Mesendoderm (in vitro differentiated cells): ENCODE measurements at regions not wholly inside any gene's neighbourhood (a gene's known extent, or its start where the extent isn't known, plus 50 kb on each side); places are given as distances from the start of the nearest gene placed in this dataset.

Source experiments
- DNase-seq: peaks from one replicate; pipeline ENCODE4 v3.0.0; 2013
- H2AK5ac ChIP-seq: 2 replicates; pipeline ENCODE4 v1.6.1; 2013; ENCODE audit warnings: low read length, inconsistent platforms
- H2BK120ac ChIP-seq: 2 replicates; pipeline ENCODE4 v1.6.1; 2013; ENCODE audit warnings: low read depth, mild to moderate bottlenecking, low read length, moderate library complexity, mixed read lengths
- H2BK15ac ChIP-seq: replicated peaks from 2 replicates; pipeline ENCODE4 v1.6.1; 2013; ENCODE audit warnings: low read depth, mild to moderate bottlenecking, moderate library complexity
- H2BK5ac ChIP-seq: 2 replicates; pipeline ENCODE4 v1.6.1; 2013; ENCODE audit warnings: low read length, inconsistent platforms
- H3K18ac ChIP-seq: 2 replicates; pipeline ENCODE4 v1.6.1; 2013; ENCODE audit warnings: mild to moderate bottlenecking, low read length, mixed read lengths
- H3K23ac ChIP-seq: one replicate; pipeline ENCODE4 v1.6.1; 2013; ENCODE audit warnings: low read length
- H3K27ac ChIP-seq: 2 replicates; pipeline ENCODE4 v1.5.1; 2013; ENCODE audit warnings: low read depth, mild to moderate bottlenecking, inconsistent platforms, low read length, moderate library complexity
- H3K27me3 ChIP-seq: 2 replicates; pipeline ENCODE4 v1.6.1; 2013; ENCODE audit warnings: low read length, control low read depth, mild to moderate bottlenecking, inconsistent platforms; ENCODE audit not compliant: insufficient read depth, poor library complexity
- H3K36me3 ChIP-seq: 2 replicates; pipeline ENCODE4 v1.6.1; 2013; ENCODE audit warnings: low read length, inconsistent platforms; ENCODE audit not compliant: control insufficient read depth, insufficient read depth
- H3K4ac ChIP-seq: one replicate; pipeline ENCODE4 v1.6.1; 2013; ENCODE audit warnings: low read depth, mild to moderate bottlenecking, low read length, moderate library complexity
- H3K4me1 ChIP-seq: 2 replicates; pipeline ENCODE4 v1.6.1; 2013; ENCODE audit warnings: low read depth, low read length, inconsistent platforms; ENCODE audit not compliant: control insufficient read depth
- H3K4me2 ChIP-seq: 2 replicates; pipeline ENCODE4 v1.6.1; 2013; ENCODE audit warnings: low read length
- H3K4me3 ChIP-seq: 2 replicates; pipeline ENCODE4 v1.5.1; 2013; ENCODE audit warnings: mild to moderate bottlenecking, low read length
- H3K56ac ChIP-seq: one replicate; pipeline ENCODE4 v1.6.1; 2013; ENCODE audit warnings: low read length
- H3K79me1 ChIP-seq: 2 replicates; pipeline ENCODE4 v1.6.1; 2013; ENCODE audit warnings: low read length, inconsistent platforms
- H3K79me2 ChIP-seq: 2 replicates; pipeline ENCODE4 v1.6.1; 2013; ENCODE audit warnings: mild to moderate bottlenecking, low read length; ENCODE audit not compliant: control insufficient read depth, insufficient read depth
- H3K9ac ChIP-seq: 2 replicates; pipeline ENCODE4 v1.6.1; 2013; ENCODE audit warnings: low read length, inconsistent platforms
- H4K5ac ChIP-seq: one replicate; pipeline ENCODE4 v1.6.1; 2013; ENCODE audit warnings: low read length
- H4K8ac ChIP-seq: one replicate; pipeline ENCODE4 v1.6.1; 2013; ENCODE audit warnings: low read depth, mild to moderate bottlenecking, control low read depth, low read length, moderate library complexity
- WGBS: extraction: QIAGEN DNeasy Blood & Tissue Kit; methylation state at CpG from one replicate; pipeline ENCODE4 v1.1.7; 2013; ENCODE audit warnings: low lambda C conversion rate, missing lambda C conversion rate; ENCODE audit not compliant: insufficient coverage; ENCODE audit errors: extremely low coverage; 5-methylcytosine and 5-hydroxymethylcytosine counted together

- Histone ChIP-seq H3K79me2 (no peaks in the 10 kb centered on the region), H3K4me1 (no peaks in the 10 kb centered on the region), H3K27me3 (no peaks in the 10 kb centered on the region), H2BK5ac (no peak overlapping the region), H2AK5ac (no peak overlapping the region), H3K18ac (no peak overlapping the region), H4K5ac (no peak overlapping the region), H3K23ac (no peak overlapping the region), H2BK120ac (no peak overlapping the region), H3K27ac (no peak overlapping the region), H2BK15ac (no peak overlapping the region), H3K9ac (no peak overlapping the region), H3K4me3 (no peak overlapping the region), H4K8ac (no peak overlapping the region), H3K36me3 (no peaks in the 10 kb centered on the region), H3K79me1 (no peaks in the 10 kb centered on the region), H3K4ac (no peak overlapping the region), H3K4me2 (no peak overlapping the region), H3K56ac (no peak overlapping the region)
- DNase-seq, result no peak
Measured at GRCh38 chr4:125262502-125262901, 52.3 kb upstream of the FAT4 start.

- no peak overlapping the region for H4K8ac ChIP-seq
- no peaks in the 10 kb centered on the region for H3K27me3 ChIP-seq
- H3K4me3 ChIP-seq, result no peak overlapping the region
- H3K79me1 ChIP-seq, result no peaks in the 10 kb centered on the region
- H3K79me2 ChIP-seq, result no peaks in the 10 kb centered on the region
- no peaks in the 10 kb centered on the region for H3K4me1 ChIP-seq
- no peak overlapping the region for H4K5ac ChIP-seq
- H2BK5ac ChIP-seq, result no peak overlapping the region
- no CpG with 5 or more reads among the region's 2 CpGs for WGBS
- H3K4me2 ChIP-seq, result no peak overlapping the region
- peak; percentile 48 for DNase-seq
- no peak overlapping the region for H2BK120ac ChIP-seq
- no peak overlapping the region for H3K9ac ChIP-seq
- no peak overlapping the region for H3K23ac ChIP-seq
- no peak overlapping the region for H3K4ac ChIP-seq
- H3K18ac ChIP-seq, result no peak overlapping the region
- no peaks in the 10 kb centered on the region for H3K36me3 ChIP-seq
- no peak overlapping the region for H2BK15ac ChIP-seq
- no peak overlapping the region for H2AK5ac ChIP-seq
- no peak overlapping the region for H3K56ac ChIP-seq
- no peak overlapping the region for H3K27ac ChIP-seq
Measured at GRCh38 chr4:125262079-125262478, 52.7 kb upstream of the FAT4 start.

GRCh38 chr4:125254106-125254505, 60.6 kb upstream of the FAT4 start:
- Histone ChIP-seq H3K4ac (no peak overlapping the region), H3K4me2 (no peak overlapping the region), H2BK5ac (no peak overlapping the region), H3K27ac (no peak overlapping the region), H2BK120ac (no peak overlapping the region), H2BK15ac (no peak overlapping the region), H3K18ac (no peak overlapping the region), H3K4me1 (no peaks in the 10 kb centered on the region), H3K36me3 (no peaks in the 10 kb centered on the region), H3K4me3 (no peak overlapping the region), H4K8ac (no peak overlapping the region), H3K56ac (no peak overlapping the region), H4K5ac (no peak overlapping the region), H2AK5ac (no peak overlapping the region), H3K9ac (no peak overlapping the region), H3K27me3 (no peaks in the 10 kb centered on the region), H3K23ac (no peak overlapping the region), H3K79me2 (no peaks in the 10 kb centered on the region), H3K79me1 (no peaks in the 10 kb centered on the region)
- no peak for DNase-seq
- no CpG with 5 or more reads among the region's 1 CpG for WGBS

- Histone ChIP-seq H2BK120ac (no peak overlapping the region), H3K4me2 (no peak overlapping the region), H3K56ac (no peak overlapping the region), H4K8ac (no peak overlapping the region), H3K79me2 (no peaks in the 10 kb centered on the region), H4K5ac (no peak overlapping the region), H2BK15ac (no peak overlapping the region), H3K4ac (no peak overlapping the region), H2BK5ac (no peak overlapping the region), H3K23ac (no peak overlapping the region), H3K79me1 (no peaks in the 10 kb centered on the region), H2AK5ac (no peak overlapping the region), H3K27me3 (no peaks in the 10 kb centered on the region), H3K36me3 (no peaks in the 10 kb centered on the region), H3K4me3 (no peak overlapping the region), H3K4me1 (no peaks in the 10 kb centered on the region), H3K18ac (no peak overlapping the region), H3K9ac (no peak overlapping the region), H3K27ac (no peak overlapping the region)
- DNase-seq, result peak; percentile 12
- WGBS, result no CpG with 5 or more reads among the region's 2 CpGs
Measured at GRCh38 chr4:125244848-125245450, 69.8 kb upstream of the FAT4 start.

- Histone ChIP-seq H2BK5ac (no peak overlapping the region), H3K4me2 (no peak overlapping the region), H2BK120ac (no peak overlapping the region), H3K23ac (no peak overlapping the region), H3K79me2 (no peaks in the 10 kb centered on the region), H4K8ac (no peak overlapping the region), H3K79me1 (no peaks in the 10 kb centered on the region), H3K27me3 (no peaks in the 10 kb centered on the region), H3K56ac (no peak overlapping the region), H3K36me3 (no peaks in the 10 kb centered on the region), H3K18ac (no peak overlapping the region), H2BK15ac (no peak overlapping the region), H2AK5ac (no peak overlapping the region), H4K5ac (no peak overlapping the region), H3K9ac (no peak overlapping the region), H3K4me1 (no peaks in the 10 kb centered on the region), H3K4me3 (no peak overlapping the region), H3K4ac (no peak overlapping the region), H3K27ac (no peak overlapping the region)
- DNase-seq, result peak; percentile 16
- WGBS, result no CpG with 5 or more reads among the region's 3 CpGs
Measured at GRCh38 chr4:125243789-125244397, 70.9 kb upstream of the FAT4 start.

- Histone ChIP-seq H3K4me2 (no peak overlapping the region), H4K5ac (no peak overlapping the region), H3K4me1 (no peaks in the 10 kb centered on the region), H3K79me2 (no peaks in the 10 kb centered on the region), H3K4ac (no peak overlapping the region), H3K9ac (no peak overlapping the region), H3K79me1 (no peaks in the 10 kb centered on the region), H2BK15ac (no peak overlapping the region), H3K56ac (no peak overlapping the region), H3K27ac (no peak overlapping the region), H3K4me3 (no peak overlapping the region), H2BK5ac (no peak overlapping the region), H2AK5ac (no peak overlapping the region), H3K36me3 (no peaks in the 10 kb centered on the region), H3K18ac (peak overlapping the region; percentile 84), H2BK120ac (no peak overlapping the region), H4K8ac (no peak overlapping the region), H3K23ac (no peak overlapping the region), H3K27me3 (no peaks in the 10 kb centered on the region)
- WGBS, result no CpG with 5 or more reads among the region's 4 CpGs
- DNase-seq, result no peak
Measured at GRCh38 chr4:125235971-125236370, 78.8 kb upstream of the FAT4 start.
